ENCODE measurements at regions not wholly inside any gene's neighbourhood (a gene's known extent, or its start where the extent isn't known, plus 50 kb on each side); places are given as distances from the start of the nearest gene placed in this dataset.

DNA sequence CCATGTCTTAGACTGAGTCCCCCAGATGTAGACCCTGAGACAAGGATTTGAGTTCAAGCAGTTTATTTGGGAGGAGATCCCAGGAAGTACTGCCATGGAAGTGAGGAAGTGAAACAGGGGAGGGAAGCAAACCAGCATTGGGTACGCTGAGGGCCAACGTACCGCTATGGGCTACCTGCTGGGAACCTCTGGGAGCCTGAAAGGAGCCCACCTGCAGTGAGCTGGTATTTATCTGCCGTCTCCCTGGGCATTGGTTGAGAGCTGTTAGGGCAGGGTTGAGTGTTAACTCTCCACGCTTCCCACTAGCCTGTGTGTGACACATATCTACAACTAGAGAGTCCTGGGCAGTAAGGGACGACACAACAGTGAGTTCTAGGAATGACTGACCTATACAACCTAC lies 131.6 kb upstream of the SLC24A2 start:
- no peak for TF ChIP-seq SUZ12 (IDR thresholded peaks at IDR 0.05; ENCODE audit: low read length)
- TF ChIP-seq CTCF (IDR thresholded peaks at IDR 0.05; ENCODE audit: control extremely low read depth in 1 of 3, insufficient read depth in 1 of 3, low read depth in 1 of 3, low read length in 3 of 3) = no peak
- no peak for TF ChIP-seq YY1 (IDR thresholded peaks at IDR 0.05; ENCODE audit: low read depth, low read length)
- no peak for TF ChIP-seq RBBP5 (IDR thresholded peaks at IDR 0.05; ENCODE audit: borderline replicate concordance, low read depth, low read length)
- TF ChIP-seq EP300 (IDR thresholded peaks at IDR 0.05; ENCODE audit: borderline replicate concordance in 1 of 2, low read depth in 2 of 2, low read length in 2 of 2) = no peak
- no peak for TF ChIP-seq GABPA (IDR thresholded peaks at IDR 0.05; ENCODE audit: borderline replicate concordance, insufficient read depth, low read length)

All from H1 (cell line).